NCI-H345 treated with DMSO at 0.1 percent for 48 hours (cell line): ENCODE measurements at regions not wholly inside any gene's neighbourhood (a gene's known extent, or its start where the extent isn't known, plus 50 kb on each side); places are given as distances from the start of the nearest gene placed in this dataset.

ENCODE experiments used
- DNase-seq: peaks from one replicate; lab custom pipeline; 2025; ENCODE audit not compliant: unreplicated experiment; lab: John Stamatoyannopoulos, UW

DNA sequence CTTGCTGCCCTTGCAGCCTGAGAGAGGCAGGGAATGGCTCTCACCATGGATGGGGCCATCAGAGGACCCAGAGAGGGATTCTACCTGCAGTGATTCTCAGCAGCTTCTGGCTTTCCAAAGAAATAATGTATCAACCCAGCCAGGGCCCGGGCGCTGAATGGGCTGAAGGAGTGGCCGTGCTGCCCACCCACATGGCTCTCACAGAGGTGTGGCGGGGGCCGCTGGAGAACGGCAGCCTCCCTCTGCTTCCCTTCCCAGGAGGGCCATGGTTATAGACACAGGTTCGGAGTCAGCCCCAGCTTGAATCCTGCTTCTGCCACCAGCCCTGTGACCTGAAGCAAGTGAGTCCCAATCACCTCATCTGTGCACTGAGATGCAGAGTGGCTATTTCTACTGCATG is 82.7 kb downstream of the THAP12 start:
- DNase-seq = no peak

DNA sequence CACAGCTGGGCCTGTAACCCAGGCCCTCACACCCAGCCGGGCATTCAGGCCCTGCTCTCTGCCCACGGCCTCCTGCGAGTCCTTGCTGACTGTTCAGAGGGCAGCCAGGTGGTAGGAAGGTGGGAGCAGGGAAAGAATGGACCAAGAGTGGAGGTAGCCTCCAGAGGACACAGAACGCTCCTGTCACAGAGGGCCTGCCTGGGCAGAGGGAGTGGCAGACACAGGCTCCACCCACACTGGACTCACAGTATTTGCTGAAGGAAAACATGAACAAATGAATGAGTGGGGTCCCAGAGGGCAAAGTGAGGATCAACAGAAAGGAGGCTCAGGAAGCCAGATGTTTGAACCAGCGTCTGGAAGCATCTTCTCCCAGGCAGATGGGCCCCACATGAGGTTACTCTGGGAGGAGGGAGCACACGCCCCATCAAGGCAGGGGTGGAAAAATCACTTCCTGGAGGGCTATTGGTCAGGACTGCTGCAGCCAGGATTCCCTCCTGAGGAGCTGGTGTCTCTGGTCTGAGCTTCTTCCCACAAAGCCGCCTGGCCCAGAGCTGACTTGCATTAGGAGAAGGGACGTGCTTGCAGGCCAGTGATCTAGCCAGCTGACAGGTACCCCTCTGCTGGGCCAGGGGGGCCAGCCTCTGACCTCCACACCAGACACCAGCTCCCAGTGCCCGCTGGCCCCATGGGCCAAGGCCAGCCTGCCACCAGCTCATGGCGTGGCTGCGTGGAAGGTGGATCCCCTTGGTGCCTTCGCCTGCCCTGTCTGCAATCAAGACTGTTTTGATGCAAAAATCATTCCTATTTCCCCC is 84.0 kb downstream of the THAP12 start:
- no peak for DNase-seq

DNA sequence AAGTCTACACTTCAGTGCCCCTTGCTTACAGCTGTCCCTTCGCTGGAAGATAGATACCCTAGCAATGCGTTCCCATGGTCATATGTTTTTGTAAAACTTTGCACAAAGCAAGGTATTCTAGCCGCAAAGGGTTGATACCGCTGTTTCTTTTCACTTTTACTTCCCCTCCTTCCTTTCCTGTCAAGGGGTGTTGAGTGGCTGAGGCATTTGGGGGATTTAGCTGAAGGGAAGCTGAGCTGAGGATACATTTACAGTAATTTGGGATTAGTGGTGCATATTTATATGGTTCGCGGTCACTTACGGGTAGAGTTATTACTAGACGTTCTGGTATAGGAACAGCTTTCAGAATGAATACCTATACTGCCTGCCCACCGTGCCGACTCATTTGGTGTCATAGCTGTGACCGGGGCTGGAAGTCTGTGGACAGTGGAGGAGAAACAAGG is 86.9 kb upstream of the WNT11 start:
- DNase-seq = no peak

DNA sequence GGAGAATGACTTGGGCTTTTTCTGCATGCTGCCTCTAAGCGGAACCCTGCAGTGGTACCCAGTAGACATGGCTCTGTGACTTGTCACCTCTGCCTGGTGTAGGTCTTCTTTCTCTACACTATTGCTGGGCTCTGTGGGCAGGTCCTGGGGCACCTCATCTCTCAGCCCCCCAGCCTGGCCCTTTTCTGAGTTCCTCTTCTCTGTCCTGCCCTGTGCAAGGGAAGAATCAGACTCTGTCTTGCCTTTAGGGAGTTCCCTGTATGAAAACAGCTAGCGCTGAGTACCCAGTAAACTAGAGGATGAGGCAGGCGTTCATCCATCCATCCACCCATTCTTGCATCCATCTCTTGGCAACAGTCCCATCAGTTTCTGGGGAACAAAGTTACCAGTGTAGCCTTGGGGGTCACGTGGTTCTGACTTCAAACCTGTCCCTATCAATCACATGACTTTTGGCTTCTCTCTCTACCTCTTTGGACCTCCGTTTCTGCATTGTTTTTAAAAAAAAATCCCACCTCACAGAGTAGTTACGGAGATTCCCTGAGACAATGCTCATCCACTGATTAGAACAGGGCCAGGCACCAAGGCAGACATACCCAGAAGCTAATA is 86.4 kb upstream of the WNT11 start:
- DNase-seq = no peak

DNA sequence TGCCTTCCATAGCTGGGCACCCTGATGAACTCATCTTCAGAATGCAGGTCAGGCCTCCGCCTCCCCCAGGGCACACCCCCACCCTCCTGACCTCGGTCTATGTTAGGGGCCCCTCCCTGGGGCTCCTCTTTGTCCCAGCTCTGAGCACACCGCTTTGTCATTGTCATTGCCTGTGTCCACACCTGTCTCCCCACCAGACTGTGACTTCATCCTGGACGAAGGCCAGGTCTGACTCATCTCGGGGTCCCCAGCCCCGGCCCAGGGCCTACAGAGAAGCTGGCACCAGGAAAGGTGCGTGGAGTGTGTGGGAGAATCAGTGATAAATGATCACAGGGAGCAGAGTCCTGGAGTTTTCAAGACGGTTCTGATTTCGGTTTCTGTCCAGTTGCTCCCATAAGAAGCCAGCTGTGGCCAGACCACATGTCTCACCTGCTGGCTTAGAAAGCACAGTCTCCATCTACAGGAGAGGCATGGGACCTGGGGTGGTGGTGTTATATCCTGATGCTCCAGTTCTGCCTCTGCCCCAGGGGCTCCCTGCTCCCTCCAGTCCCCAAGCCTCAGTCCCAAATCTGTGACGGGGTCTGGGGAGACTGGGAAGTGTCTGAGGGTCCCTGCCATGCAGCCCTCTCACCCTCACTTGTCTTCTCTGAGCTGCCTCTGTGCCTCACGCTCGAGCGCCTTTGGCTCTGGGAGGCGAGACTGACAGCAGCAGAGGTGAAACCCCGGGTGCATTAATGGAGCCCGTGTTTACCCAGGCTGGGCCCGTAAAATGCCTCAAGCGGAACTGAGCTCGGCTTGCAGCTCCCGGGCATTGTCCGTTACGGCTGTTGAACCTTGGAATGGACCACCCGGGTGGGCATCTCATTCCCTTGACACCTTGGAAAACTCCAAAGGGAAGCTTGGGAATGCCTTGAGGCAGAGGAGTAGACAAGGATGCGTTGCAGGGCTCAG is 85.5 kb upstream of the WNT11 start:
- peak; percentile 79 for DNase-seq

DNA sequence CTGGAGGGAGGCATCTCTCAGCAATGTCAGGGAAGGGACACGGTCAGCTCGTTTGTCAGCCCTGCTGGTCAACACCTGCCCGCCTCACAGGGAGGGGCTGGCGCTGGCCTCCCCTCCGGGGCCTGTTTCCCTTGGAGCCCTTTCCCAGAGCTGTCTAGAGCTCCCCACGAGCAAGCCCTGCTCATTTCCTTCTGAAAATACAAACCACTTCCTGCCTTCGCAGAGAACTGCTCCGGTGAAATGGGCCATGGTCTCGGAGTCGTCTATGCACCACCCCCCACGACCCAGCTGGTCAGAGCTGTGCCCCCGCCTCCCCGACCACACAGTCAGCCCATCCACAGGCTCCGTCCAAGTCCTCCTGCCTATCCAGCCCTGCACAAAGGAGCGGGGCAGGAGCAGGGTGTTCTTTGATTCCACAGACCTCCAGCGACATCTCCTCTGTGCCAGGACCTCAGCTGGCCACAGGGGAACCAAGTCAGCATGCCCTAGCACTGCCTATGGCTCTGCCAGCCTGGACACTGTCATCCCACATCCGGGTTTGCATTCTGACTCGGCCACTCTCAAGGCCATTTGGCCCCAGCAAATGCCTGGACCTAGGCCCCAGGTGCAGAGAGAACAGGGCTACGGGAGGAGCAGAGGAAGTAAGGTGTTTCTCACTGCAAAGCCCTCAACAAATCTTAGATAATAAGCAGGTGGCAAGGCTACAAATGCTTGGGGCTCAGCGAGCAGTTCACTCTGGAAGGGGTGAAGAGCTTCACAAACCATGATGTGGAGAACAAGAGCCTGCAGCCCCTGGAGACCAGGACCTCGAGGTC is 82.1 kb upstream of the WNT11 start:
- DNase-seq = no peak

GRCh38 chr11:76287227-76287626 is 80.9 kb upstream of the WNT11 start:
- no peak for DNase-seq

DNA sequence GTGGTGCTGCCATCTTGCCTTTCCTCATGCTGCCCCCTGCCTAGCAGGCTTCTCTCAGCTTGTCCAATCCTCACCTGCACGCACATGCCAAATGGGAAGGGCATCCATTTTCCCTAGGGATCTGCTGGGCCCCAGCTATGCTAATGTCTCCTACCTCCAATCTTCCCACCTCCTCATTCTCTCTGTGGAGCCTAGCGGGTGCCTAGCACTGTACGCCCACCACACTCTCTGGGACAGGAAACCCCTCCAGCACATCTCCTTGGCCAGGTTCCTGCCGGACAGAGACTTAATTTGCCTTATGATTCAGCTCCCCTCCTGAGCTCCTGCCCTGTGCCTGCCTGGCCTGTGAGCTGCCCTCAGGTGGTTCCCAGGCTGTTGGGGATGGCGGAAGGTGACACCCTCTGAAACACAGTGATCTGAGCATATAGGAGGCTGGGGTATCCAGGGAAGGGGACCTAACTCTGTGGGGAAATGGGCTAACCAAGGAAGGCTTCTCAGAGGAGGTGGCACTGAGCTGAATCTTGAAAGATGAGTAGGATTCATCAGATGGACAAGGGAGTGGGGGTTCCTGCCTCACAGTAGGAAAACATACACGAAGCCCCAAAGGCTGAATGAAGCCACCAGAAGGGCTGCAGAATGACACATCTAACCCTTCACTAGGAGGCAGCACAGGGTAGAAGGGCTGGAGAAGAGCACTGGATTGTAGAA is 79.2 kb upstream of the WNT11 start:
- no peak for DNase-seq

DNA sequence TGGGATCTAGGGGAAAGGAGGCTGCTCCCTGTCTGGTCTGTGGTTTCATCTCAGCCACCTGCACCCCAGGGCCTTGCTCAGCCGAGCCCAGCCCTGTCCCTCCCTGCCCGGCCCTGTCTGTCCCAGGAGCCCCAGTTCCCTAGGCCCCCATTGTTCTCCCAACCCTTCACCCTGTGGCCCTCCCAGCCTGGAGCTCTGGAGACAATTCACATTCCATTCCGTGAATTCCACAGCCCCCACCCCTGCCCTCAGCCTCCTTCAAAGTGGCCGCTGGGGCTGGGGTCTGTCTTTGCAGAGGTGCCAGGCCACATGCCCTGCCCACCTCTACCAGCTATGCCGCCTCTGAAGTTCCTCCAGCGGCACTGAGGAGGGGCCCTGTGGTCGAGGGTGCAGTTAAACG is 77.9 kb upstream of the WNT11 start:
- DNase-seq = no peak

- DNase-seq = no peak
Observed at GRCh38 chr11:76282811-76283595, 76.7 kb upstream of the WNT11 start.

- DNase-seq = no peak
Observed at GRCh38 chr11:76282172-76282571, 75.9 kb upstream of the WNT11 start.

GRCh38 chr11:76281558-76281906 is 75.2 kb upstream of the WNT11 start:
- DNase-seq = no peak

GRCh38 chr11:76280882-76281557 is 74.7 kb upstream of the WNT11 start:
- no peak for DNase-seq

DNA sequence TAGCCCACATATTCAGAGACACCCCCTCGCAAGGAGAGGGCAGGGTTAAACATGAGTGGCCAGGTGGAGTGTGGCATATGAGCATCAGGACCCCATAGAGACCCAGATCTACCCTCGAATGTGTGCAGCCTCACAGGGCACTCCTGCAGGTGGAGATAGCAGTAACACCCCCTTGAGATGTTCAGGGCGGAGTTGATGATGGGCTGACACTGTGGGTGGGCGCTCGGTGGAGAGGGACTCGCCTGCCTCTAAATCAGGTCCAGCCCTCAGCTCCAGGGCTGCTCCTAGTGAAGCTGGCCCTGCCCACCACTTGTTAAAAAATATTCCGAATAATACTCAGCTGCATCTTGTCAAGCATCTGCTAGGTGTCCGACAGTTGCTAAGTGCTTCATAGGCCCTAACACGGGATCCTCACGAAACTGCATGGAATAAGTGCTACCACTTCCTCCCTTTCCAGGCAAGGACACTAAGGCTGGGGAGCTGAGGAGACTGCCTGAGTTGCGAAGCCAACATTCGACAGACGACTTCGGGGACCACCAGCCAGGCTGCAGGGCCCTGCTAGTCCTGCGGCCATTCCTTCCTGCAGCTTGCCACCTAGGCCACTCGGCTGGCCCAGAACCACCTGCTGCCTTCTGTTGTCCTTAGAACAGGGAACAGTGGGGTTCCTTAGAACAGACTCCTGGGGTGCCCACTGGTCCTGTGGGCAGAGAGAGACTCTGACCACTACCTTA is 74.0 kb upstream of the WNT11 start:
- no peak for DNase-seq

DNA sequence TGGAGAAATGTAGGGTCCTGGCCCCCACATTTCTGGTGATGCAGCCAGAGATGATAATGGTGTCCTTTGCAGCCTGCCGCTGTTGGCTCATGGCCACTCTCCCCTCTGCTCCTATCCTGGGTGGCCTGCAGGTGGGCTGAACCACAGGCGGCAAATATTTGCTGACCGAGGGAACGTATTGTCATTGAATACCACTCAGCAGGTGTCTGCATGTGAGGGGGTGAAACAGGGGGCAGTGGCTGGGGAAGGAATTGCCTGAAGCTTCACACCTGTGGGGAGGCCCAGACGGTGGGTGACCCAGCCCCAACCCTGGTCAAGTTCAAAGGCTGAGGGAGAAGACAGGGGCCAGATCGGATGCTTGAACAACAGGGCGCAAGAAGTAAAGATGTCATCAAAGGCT is 73.3 kb upstream of the WNT11 start:
- DNase-seq = no peak

GRCh38 chr11:76279038-76279437 is 72.7 kb upstream of the WNT11 start:
- DNase-seq = no peak

DNA sequence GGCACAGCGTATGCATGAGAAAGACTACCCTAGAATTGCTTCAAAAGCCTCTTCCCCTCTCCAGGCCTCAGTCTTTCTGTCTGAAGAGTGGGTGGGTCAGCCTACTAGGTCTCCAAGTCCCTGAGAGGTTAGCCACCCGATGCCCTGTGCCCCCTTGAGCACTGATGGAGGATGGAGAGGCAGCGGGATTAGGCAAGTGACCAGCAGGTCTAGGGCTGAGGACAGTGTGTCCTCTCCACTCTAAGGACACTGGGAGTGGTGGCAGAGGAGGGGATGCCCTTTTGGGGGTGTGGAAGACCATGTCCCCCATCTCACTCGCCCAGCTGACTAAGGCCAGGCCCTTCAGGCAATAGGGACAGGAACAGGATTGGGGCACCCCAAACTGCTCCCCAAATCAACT is 72.2 kb upstream of the WNT11 start:
- DNase-seq = no peak
